ENCODE measurements at regions not wholly inside any gene's neighbourhood (a gene's known extent, or its start where the extent isn't known, plus 50 kb on each side); places are given as distances from the start of the nearest gene placed in this dataset.

DNA sequence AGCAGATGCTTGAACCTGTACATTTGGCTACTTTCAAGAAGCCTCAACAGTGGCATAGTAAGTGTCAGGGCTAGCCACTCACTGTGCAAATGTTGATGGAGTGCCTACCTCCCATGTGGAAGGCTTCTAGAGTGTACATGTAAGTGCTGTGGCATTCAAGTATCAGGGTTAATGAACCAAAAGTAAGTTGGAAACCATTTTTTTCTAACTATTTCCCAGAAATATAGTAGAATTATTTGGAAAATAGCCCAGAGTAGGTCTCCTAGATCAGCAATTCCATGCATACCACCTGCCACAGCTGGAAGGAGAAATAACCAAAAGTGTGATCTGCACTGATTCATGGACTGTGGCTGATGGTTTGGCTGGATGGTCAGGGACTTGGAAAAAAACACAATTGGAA is 53.3 kb downstream of the FOXD1 start:
- Histone ChIP-seq H3K27ac (ENCODE audit: low read depth in 1 of 2, low read length in 1 of 2) (no peak overlapping the region), H3K9ac (ENCODE audit: insufficient read depth in 1 of 2, low read length in 2 of 2) (no peak overlapping the region), H3K4me1 (ENCODE audit: control insufficient read depth in 5 of 5, insufficient read depth in 5 of 5, low read length in 5 of 5) (peaks cover 0 to 8% (median 0%) of the 10 kb centered on the region in 5 donors), H3K27me3 (ENCODE audit: control insufficient read depth in 3 of 3, insufficient read depth in 3 of 3, low read length in 2 of 3) (peaks cover 0 to 5% (median 0%) of the 10 kb centered on the region in 3 donors), H3K4me3 (no peak overlapping the region), H3K36me3 (ENCODE audit: control insufficient read depth in 4 of 4, insufficient read depth in 4 of 4, low read length in 4 of 4) (no peaks in the 10 kb centered on the region), H3K9me3 (ENCODE audit: control insufficient read depth in 4 of 4, insufficient read depth in 3 of 4, low read length in 3 of 4) (no peaks in the 10 kb centered on the region)
- DNase-seq (no peak), ATAC-seq (ENCODE audit: insufficient read depth, low FRiP score) (no peak)
- TF ChIP-seq, protein P1, sequence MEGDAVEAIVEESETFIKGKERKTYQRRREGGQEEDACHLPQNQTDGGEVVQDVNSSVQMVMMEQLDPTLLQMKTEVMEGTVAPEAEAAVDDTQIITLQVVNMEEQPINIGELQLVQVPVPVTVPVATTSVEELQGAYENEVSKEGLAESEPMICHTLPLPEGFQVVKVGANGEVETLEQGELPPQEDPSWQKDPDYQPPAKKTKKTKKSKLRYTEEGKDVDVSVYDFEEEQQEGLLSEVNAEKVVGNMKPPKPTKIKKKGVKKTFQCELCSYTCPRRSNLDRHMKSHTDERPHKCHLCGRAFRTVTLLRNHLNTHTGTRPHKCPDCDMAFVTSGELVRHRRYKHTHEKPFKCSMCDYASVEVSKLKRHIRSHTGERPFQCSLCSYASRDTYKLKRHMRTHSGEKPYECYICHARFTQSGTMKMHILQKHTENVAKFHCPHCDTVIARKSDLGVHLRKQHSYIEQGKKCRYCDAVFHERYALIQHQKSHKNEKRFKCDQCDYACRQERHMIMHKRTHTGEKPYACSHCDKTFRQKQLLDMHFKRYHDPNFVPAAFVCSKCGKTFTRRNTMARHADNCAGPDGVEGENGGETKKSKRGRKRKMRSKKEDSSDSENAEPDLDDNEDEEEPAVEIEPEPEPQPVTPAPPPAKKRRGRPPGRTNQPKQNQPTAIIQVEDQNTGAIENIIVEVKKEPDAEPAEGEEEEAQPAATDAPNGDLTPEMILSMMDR (IDR thresholded peaks at IDR 0.05; ENCODE audit: control extremely low read depth, extremely low read depth): no peak

DNA sequence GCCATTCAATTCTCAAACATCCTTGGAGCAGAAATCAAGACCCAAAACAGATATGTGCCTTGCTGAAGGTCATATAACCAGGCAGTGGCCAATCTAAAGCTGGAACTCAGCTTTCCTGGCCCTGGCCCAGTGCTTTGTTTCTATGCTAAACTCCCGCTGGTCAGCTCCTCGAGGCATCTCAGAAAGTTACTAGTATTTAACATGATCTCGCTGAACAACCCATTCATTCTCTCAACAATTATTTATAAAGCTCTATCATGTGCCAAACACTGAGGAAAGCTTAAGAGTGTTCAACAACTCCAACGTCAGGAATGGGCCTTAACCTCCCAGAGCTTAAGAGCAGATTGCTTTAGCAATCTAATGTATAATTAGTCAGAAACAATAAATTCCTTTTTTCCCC is 54.0 kb downstream of the FOXD1 start:
- H3K27ac ChIP-seq (ENCODE audit: low read depth in 1 of 2, low read length in 1 of 2): no peak overlapping the region
- no peaks in the 10 kb centered on the region for H3K36me3 ChIP-seq (ENCODE audit: control insufficient read depth in 4 of 4, insufficient read depth in 4 of 4, low read length in 4 of 4)
- no peaks in the 10 kb centered on the region for H3K9me3 ChIP-seq (ENCODE audit: control insufficient read depth in 4 of 4, insufficient read depth in 3 of 4, low read length in 3 of 4)
- H3K4me1 ChIP-seq (ENCODE audit: control insufficient read depth in 5 of 5, insufficient read depth in 5 of 5, low read length in 5 of 5): peaks cover 0 to 8% (median 0%) of the 10 kb centered on the region in 5 donors
- 77 to 87% methylated on average over 4 of the region's 4 CpGs for WGBS, 2 donors
- no peak for ATAC-seq (ENCODE audit: insufficient read depth, low FRiP score)
- H3K4me3 ChIP-seq: no peak overlapping the region
- peaks cover 0 to 5% (median 0%) of the 10 kb centered on the region in 3 donors for H3K27me3 ChIP-seq (ENCODE audit: control insufficient read depth in 3 of 3, insufficient read depth in 3 of 3, low read length in 2 of 3)
- DNase-seq: no peak
- H3K9ac ChIP-seq (ENCODE audit: insufficient read depth in 1 of 2, low read length in 2 of 2): no peak overlapping the region
- TF ChIP-seq, protein P1 (IDR thresholded peaks at IDR 0.05; ENCODE audit: control extremely low read depth, extremely low read depth): no peak

DNA sequence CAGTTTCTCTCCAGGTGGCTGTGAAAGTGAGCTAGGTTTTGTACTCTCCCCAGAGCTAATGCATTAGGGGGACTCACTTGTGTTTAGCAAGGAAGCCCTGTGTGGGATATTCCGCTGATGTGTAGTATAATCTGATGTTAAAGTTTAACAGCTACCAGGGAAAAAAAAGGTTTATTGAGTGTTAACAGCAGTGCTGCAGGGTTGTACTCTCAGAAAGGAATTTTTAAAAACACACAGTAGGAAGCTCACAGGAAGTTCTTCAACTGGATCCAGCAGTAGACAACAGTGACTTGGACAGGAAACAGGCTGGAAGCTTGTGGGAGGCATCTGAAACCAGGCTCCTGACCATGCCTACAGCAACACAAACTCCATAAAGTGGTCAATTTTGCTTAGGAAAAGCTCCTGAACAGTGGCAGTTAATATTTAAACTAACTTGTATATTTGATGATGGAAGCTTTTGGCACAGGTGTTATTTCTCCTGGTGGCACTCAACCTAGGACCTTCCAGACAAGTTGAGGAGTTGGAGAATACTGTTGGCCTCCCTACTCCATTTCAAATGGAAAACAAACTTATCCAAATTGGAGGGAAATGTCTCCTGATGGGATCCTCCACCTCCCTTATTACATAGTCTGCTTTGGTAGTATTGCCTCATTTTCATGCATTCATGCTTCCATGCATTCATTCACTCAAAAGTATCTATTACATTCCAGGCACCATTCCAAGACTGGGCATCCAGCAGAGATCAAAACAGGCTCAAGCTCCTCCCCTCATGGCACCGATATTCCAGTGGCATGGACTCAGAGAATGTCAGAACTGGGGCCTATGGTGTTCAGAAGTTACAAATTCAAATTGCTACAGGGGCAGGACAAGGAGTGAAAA is 54.7 kb downstream of the FOXD1 start:
- TF ChIP-seq, protein P1 (IDR thresholded peaks at IDR 0.05; ENCODE audit: control extremely low read depth, extremely low read depth): no peak
- no peak overlapping the region for H3K4me3 ChIP-seq
- peaks cover 0 to 11% (median 0%) of the 10 kb centered on the region in 5 donors for H3K4me1 ChIP-seq (ENCODE audit: control insufficient read depth in 5 of 5, insufficient read depth in 5 of 5, low read length in 5 of 5)
- no peak for DNase-seq
- H3K9ac ChIP-seq (ENCODE audit: insufficient read depth in 1 of 2, low read length in 2 of 2): no peak overlapping the region
- no peak for ATAC-seq (ENCODE audit: insufficient read depth, low FRiP score)
- H3K9me3 ChIP-seq (ENCODE audit: control insufficient read depth in 4 of 4, insufficient read depth in 3 of 4, low read length in 3 of 4): no peaks in the 10 kb centered on the region
- no peak overlapping the region for H3K27ac ChIP-seq (ENCODE audit: low read depth in 1 of 2, low read length in 1 of 2)
- H3K36me3 ChIP-seq (ENCODE audit: control insufficient read depth in 4 of 4, insufficient read depth in 4 of 4, low read length in 4 of 4): no peaks in the 10 kb centered on the region
- 83 to 92% methylated on average over 2 of the region's 2 CpGs for WGBS, 2 donors
- H3K27me3 ChIP-seq (ENCODE audit: control insufficient read depth in 3 of 3, insufficient read depth in 3 of 3, low read length in 2 of 3): peaks cover 0 to 5% (median 0%) of the 10 kb centered on the region in 3 donors

All from lung (tissue), 11 donors.